Astrocyte (in vitro differentiated cells and primary cell): ENCODE measurements at regions not wholly inside any gene's neighbourhood (a gene's known extent, or its start where the extent isn't known, plus 50 kb on each side); places are given as distances from the start of the nearest gene placed in this dataset.

Source experiments
- DNase-seq: peaks from one replicate; pipeline ENCODE4 v3.0.0-alpha.2; 2010; ENCODE audit warnings: low read depth
- FAIRE-seq: peaks from 2 replicates; lab custom pipeline; 2011; peaks lifted over from hg19 to GRCh38; lab: Jason Lieb, UNC
- H2AFZ ChIP-seq: 2 replicates; pipeline ENCODE4 v1.6.0; 2012; ENCODE audit warnings: low read depth, low read length, inconsistent platforms
- H3K27ac ChIP-seq: 2 replicates; pipeline ENCODE4 v1.5.1; 2011; ENCODE audit warnings: low read depth, low read length, inconsistent platforms
- H3K27me3 ChIP-seq: 2 replicates; pipeline ENCODE4 v1.6.0; 2011; ENCODE audit warnings: low read length, inconsistent platforms; ENCODE audit not compliant: insufficient read depth
- H3K36me3 ChIP-seq: 2 replicates; pipeline ENCODE4 v1.5.1; 2011; ENCODE audit warnings: low read length, inconsistent platforms; ENCODE audit not compliant: insufficient read depth
- H3K4me1 ChIP-seq: 2 replicates; pipeline ENCODE4 v1.5.1; 2011; ENCODE audit warnings: low read length, inconsistent platforms; ENCODE audit not compliant: insufficient read depth
- H3K4me2 ChIP-seq: 2 replicates; pipeline ENCODE4 v1.6.0; 2012; ENCODE audit warnings: low read length, inconsistent platforms
- H3K4me3 ChIP-seq: 2 replicates; pipeline ENCODE4 v1.5.1; 2011; ENCODE audit warnings: low read depth, mild to moderate bottlenecking, low read length, inconsistent platforms; ENCODE audit not compliant: insufficient read depth
- H3K79me2 ChIP-seq: 2 replicates; pipeline ENCODE4 v1.6.0; 2012; ENCODE audit warnings: mild to moderate bottlenecking, low read length, inconsistent platforms; ENCODE audit not compliant: insufficient read depth
- H3K9ac ChIP-seq: 2 replicates; pipeline ENCODE4 v1.6.0; 2012; ENCODE audit warnings: mild to moderate bottlenecking, low read length, inconsistent platforms
- H3K9me3 ChIP-seq: 2 replicates; pipeline ENCODE4 v1.5.1; 2012; ENCODE audit warnings: low read depth, mild to moderate bottlenecking, low read length, inconsistent platforms; ENCODE audit not compliant: insufficient read depth
- H4K20me1 ChIP-seq: 2 replicates; pipeline ENCODE4 v1.6.0; 2012; ENCODE audit warnings: low read length, inconsistent platforms; ENCODE audit not compliant: insufficient read depth
- H3K27ac Mint-ChIP-seq: one replicate; pipeline ENCODE4 v1.8.0; 2021; ENCODE audit warnings: mild to moderate bottlenecking, mixed read lengths; ENCODE audit not compliant: unreplicated experiment
- H3K27me3 Mint-ChIP-seq: one replicate; pipeline ENCODE4 v1.8.0; 2021; ENCODE audit warnings: low read depth, mixed read lengths; ENCODE audit not compliant: unreplicated experiment
- H3K36me3 Mint-ChIP-seq: one replicate; pipeline ENCODE4 v1.8.0; 2021; ENCODE audit warnings: low read depth, mixed read lengths; ENCODE audit not compliant: unreplicated experiment
- H3K4me1 Mint-ChIP-seq: one replicate; pipeline ENCODE4 v1.8.0; 2021; ENCODE audit warnings: low read depth, mixed read lengths; ENCODE audit not compliant: unreplicated experiment
- H3K4me3 Mint-ChIP-seq: one replicate; pipeline ENCODE4 v1.8.0; 2021; ENCODE audit warnings: mild to moderate bottlenecking, moderate library complexity, mixed read lengths; ENCODE audit not compliant: unreplicated experiment
- H3K9me3 Mint-ChIP-seq: one replicate; pipeline ENCODE4 v1.8.0; 2021; ENCODE audit warnings: mild to moderate bottlenecking, mixed read lengths; ENCODE audit not compliant: unreplicated experiment
- EZH2 ChIP-seq: IDR thresholded peaks from 2 replicates; pipeline ENCODE4 v1.6.1; 2012; ENCODE audit warnings: mild to moderate bottlenecking, low read length, inconsistent platforms; ENCODE audit not compliant: insufficient read depth
- TF ChIP-seq, protein P1 (sequence below): IDR thresholded peaks from 2 replicates; pipeline ENCODE4 v1.5.1; 2011; ENCODE audit warnings: low read depth, mild to moderate bottlenecking, inconsistent platforms, low read length, moderate library complexity; ENCODE audit not compliant: insufficient read depth

GRCh38 chr2:239762655-239763269 is 262.4 kb downstream of the NDUFA10 start:
- Histone ChIP-seq H3K27me3 (no peaks in the 10 kb centered on the region), H3K4me1 (no peaks in the 10 kb centered on the region), H3K4me3 (no peak overlapping the region), H3K9me3 (peaks cover 14% of the 10 kb centered on the region), H2AFZ (no peak overlapping the region), H3K4me2 (no peak overlapping the region), H3K79me2 (no peaks in the 10 kb centered on the region), H3K9ac (no peak overlapping the region), H4K20me1 (no peaks in the 10 kb centered on the region), H3K27ac (no peak overlapping the region), H3K36me3 (no peaks in the 10 kb centered on the region)
- DNase-seq (no peak), FAIRE-seq (no peak)
- TF ChIP-seq EZH2 = no peak
- TF ChIP-seq, protein P1, sequence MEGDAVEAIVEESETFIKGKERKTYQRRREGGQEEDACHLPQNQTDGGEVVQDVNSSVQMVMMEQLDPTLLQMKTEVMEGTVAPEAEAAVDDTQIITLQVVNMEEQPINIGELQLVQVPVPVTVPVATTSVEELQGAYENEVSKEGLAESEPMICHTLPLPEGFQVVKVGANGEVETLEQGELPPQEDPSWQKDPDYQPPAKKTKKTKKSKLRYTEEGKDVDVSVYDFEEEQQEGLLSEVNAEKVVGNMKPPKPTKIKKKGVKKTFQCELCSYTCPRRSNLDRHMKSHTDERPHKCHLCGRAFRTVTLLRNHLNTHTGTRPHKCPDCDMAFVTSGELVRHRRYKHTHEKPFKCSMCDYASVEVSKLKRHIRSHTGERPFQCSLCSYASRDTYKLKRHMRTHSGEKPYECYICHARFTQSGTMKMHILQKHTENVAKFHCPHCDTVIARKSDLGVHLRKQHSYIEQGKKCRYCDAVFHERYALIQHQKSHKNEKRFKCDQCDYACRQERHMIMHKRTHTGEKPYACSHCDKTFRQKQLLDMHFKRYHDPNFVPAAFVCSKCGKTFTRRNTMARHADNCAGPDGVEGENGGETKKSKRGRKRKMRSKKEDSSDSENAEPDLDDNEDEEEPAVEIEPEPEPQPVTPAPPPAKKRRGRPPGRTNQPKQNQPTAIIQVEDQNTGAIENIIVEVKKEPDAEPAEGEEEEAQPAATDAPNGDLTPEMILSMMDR = no peak
- Mint-ChIP-seq H3K4me3 (no peak overlapping the region), H3K9me3 (peaks cover 17% of the 10 kb centered on the region), H3K4me1 (peaks cover 7% of the 10 kb centered on the region), H3K36me3 (no peaks in the 10 kb centered on the region), H3K27ac (no peak overlapping the region), H3K27me3 (peaks cover 47% of the 10 kb centered on the region)

- DNase-seq (no peak), FAIRE-seq (no peak)
- Histone ChIP-seq H3K9me3 (peaks cover 14% of the 10 kb centered on the region), H3K79me2 (no peaks in the 10 kb centered on the region), H3K36me3 (no peaks in the 10 kb centered on the region), H3K27me3 (no peaks in the 10 kb centered on the region), H3K4me2 (no peak overlapping the region), H3K9ac (no peak overlapping the region), H4K20me1 (no peaks in the 10 kb centered on the region), H3K27ac (no peak overlapping the region), H2AFZ (no peak overlapping the region), H3K4me3 (no peak overlapping the region), H3K4me1 (no peaks in the 10 kb centered on the region)
- Mint-ChIP-seq H3K36me3 (no peaks in the 10 kb centered on the region), H3K9me3 (peaks cover 17% of the 10 kb centered on the region), H3K4me3 (no peak overlapping the region), H3K27ac (no peak overlapping the region), H3K4me1 (peaks cover 11% of the 10 kb centered on the region), H3K27me3 (peaks cover 47% of the 10 kb centered on the region)
- TF ChIP-seq EZH2 = no peak
- TF ChIP-seq, protein P1 = no peak
These were observed 263.0 kb downstream of the NDUFA10 start for GRCh38 chr2:239762106-239762505.

DNA sequence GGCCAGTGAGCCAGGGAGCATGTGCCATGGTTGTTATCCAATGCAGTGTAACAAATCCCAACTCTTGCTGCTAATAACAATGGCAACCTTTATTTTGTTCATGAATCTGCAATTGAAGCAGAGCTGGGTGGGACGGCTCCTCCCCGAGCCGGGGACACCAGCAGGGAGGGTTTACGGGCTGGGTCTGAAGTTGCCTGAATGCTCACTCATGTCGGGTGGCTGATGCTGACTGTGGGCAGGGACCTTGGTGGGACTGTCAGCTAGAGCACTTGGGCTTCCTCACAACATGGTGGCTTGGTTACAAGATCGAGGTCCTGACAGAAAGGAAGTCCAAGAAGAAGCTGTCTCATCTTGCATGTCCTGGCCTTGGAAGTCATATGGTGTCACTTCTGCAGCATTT is 264.5 kb downstream of the NDUFA10 start:
- Histone ChIP-seq H3K9ac (no peak overlapping the region), H2AFZ (no peak overlapping the region), H3K4me1 (no peaks in the 10 kb centered on the region), H3K27ac (no peak overlapping the region), H3K4me2 (no peak overlapping the region), H3K9me3 (peaks cover 14% of the 10 kb centered on the region), H3K27me3 (no peaks in the 10 kb centered on the region), H3K36me3 (no peaks in the 10 kb centered on the region), H3K4me3 (no peak overlapping the region), H3K79me2 (no peaks in the 10 kb centered on the region), H4K20me1 (no peaks in the 10 kb centered on the region)
- peaks cover 43% of the 10 kb centered on the region for H3K27me3 Mint-ChIP-seq
- no peak overlapping the region for H3K4me3 Mint-ChIP-seq
- H3K4me1 Mint-ChIP-seq = peaks cover 16% of the 10 kb centered on the region
- TF ChIP-seq EZH2 = no peak
- TF ChIP-seq, protein P1 = no peak
- DNase-seq (no peak), FAIRE-seq (no peak)
- H3K9me3 Mint-ChIP-seq = peaks cover 17% of the 10 kb centered on the region
- no peak overlapping the region for H3K27ac Mint-ChIP-seq
- no peaks in the 10 kb centered on the region for H3K36me3 Mint-ChIP-seq
